ENCODE measurements at regions not wholly inside any gene's neighbourhood (a gene's known extent, or its start where the extent isn't known, plus 50 kb on each side); places are given as distances from the start of the nearest gene placed in this dataset.

GRCh38 chr12:93174473-93174872 lies 203.3 kb upstream of the NUDT4 start:
- ChIA-PET CTCF (no interaction called here), POLR2A (no interaction called here)

GRCh38 chr12:93176165-93176564 lies 201.6 kb upstream of the NUDT4 start:
- intact Hi-C loops (cut with micrococcal nuclease; ENCODE audit: unreplicated experiment) = loop anchor here (5.0 kb wide), 2 partner anchors 136 to 201 kb away; partner anchors contain the start of gene NUDT4
- H3K9me3 ChIP-seq = peaks cover 6% of the 10 kb centered on the region; the same call in 1 of the 2 replicates
- H3K27ac Mint-ChIP-seq (ENCODE audit: unreplicated experiment) = peak overlapping the region; percentile 87
- H3K9me3 Mint-ChIP-seq (ENCODE audit: unreplicated experiment) = peaks cover 13% of the 10 kb centered on the region
- DNase-seq = no peak
- no peaks in the 10 kb centered on the region for H3K27me3 ChIP-seq (replicated peaks; ENCODE audit: control insufficient read depth, insufficient read depth, low read length)
- H3K4me3 ChIP-seq (ENCODE audit: low read depth, low read length) = no peak overlapping the region
- H3K36me3 Mint-ChIP-seq (ENCODE audit: insufficient read depth, unreplicated experiment) = peaks cover 13% of the 10 kb centered on the region
- no peak for TF ChIP-seq CTCF (IDR thresholded peaks at IDR 0.05; ENCODE audit: insufficient read depth in 1 of 2, low read depth in 1 of 2, low read length in 1 of 2, severe bottlenecking in 1 of 2, unreplicated experiment in 1 of 2)
- H3K4me1 ChIP-seq = peaks cover 24% of the 10 kb centered on the region
- H3K27me3 Mint-ChIP-seq (ENCODE audit: insufficient read depth, unreplicated experiment) = no peaks in the 10 kb centered on the region
- CTCF ChIA-PET = interaction anchor here (1.8 kb wide), 1 partner anchor 49 kb away, joined by 4 read pairs; no protein-coding TSS in a partner anchor
- POLR2A ChIA-PET = no interaction called here
- H3K4me3 Mint-ChIP-seq (ENCODE audit: unreplicated experiment) = no peak overlapping the region
- no TSS peak for BruUV-seq (replicated peaks)
- H3K4me1 Mint-ChIP-seq (ENCODE audit: low read depth, unreplicated experiment) = peaks cover 24% of the 10 kb centered on the region
- H3K36me3 ChIP-seq (ENCODE audit: control insufficient read depth, insufficient read depth, low read length) = no peaks in the 10 kb centered on the region; the same call in 1 of the 2 replicates

More at GRCh38 chr12:93174473-93174872, 203.3 kb upstream of the NUDT4 start:
- Histone ChIP-seq H3K4me3 (ENCODE audit: low read depth, low read length) (no peak overlapping the region), H3K4me1 (peaks cover 24% of the 10 kb centered on the region), H3K27me3 (replicated peaks; ENCODE audit: control insufficient read depth, insufficient read depth, low read length) (no peaks in the 10 kb centered on the region), H3K36me3 (ENCODE audit: control insufficient read depth, insufficient read depth, low read length) (no peaks in the 10 kb centered on the region; the same call in 1 of the 2 replicates), H3K9me3 (peaks cover 6% of the 10 kb centered on the region)
- no TSS peak for BruUV-seq (replicated peaks)
- TF ChIP-seq CTCF (IDR thresholded peaks at IDR 0.05; ENCODE audit: insufficient read depth in 1 of 2, low read depth in 1 of 2, low read length in 1 of 2, severe bottlenecking in 1 of 2, unreplicated experiment in 1 of 2) = no peak
- peaks cover 13% of the 10 kb centered on the region for H3K36me3 Mint-ChIP-seq (ENCODE audit: insufficient read depth, unreplicated experiment)
- intact Hi-C loops (cut with micrococcal nuclease; ENCODE audit: unreplicated experiment) = no loop called here
- H3K27me3 Mint-ChIP-seq (ENCODE audit: insufficient read depth, unreplicated experiment) = no peaks in the 10 kb centered on the region
- DNase-seq = no peak
- H3K4me1 Mint-ChIP-seq (ENCODE audit: low read depth, unreplicated experiment) = peaks cover 24% of the 10 kb centered on the region
- no peak overlapping the region for H3K27ac Mint-ChIP-seq (ENCODE audit: unreplicated experiment)
- no peak overlapping the region for H3K4me3 Mint-ChIP-seq (ENCODE audit: unreplicated experiment)
- peaks cover 13% of the 10 kb centered on the region for H3K9me3 Mint-ChIP-seq (ENCODE audit: unreplicated experiment)

- H3K27me3 Mint-ChIP-seq (ENCODE audit: insufficient read depth, unreplicated experiment) = no peaks in the 10 kb centered on the region
- DNase-seq = no peak
Measured at GRCh38 chr12:93176610-93177126, 201.1 kb upstream of the NUDT4 start.

More at GRCh38 chr12:93176610-93177126, 201.1 kb upstream of the NUDT4 start:
- no TSS peak for BruUV-seq (replicated peaks)
- Histone ChIP-seq H3K9me3 (peaks cover 6% of the 10 kb centered on the region; the same call in 1 of the 2 replicates), H3K27me3 (replicated peaks; ENCODE audit: control insufficient read depth, insufficient read depth, low read length) (no peaks in the 10 kb centered on the region), H3K4me3 (ENCODE audit: low read depth, low read length) (no peak overlapping the region), H3K36me3 (ENCODE audit: control insufficient read depth, insufficient read depth, low read length) (no peaks in the 10 kb centered on the region; the same call in 1 of the 2 replicates), H3K4me1 (peaks cover 24% of the 10 kb centered on the region)
- Mint-ChIP-seq H3K27ac (ENCODE audit: unreplicated experiment) (peak overlapping the region; percentile 87), H3K4me1 (ENCODE audit: low read depth, unreplicated experiment) (peaks cover 24% of the 10 kb centered on the region), H3K9me3 (ENCODE audit: unreplicated experiment) (peaks cover 13% of the 10 kb centered on the region), H3K4me3 (ENCODE audit: unreplicated experiment) (no peak overlapping the region), H3K36me3 (ENCODE audit: insufficient read depth, unreplicated experiment) (peaks cover 13% of the 10 kb centered on the region)
- TF ChIP-seq CTCF (IDR thresholded peaks at IDR 0.05; ENCODE audit: insufficient read depth in 1 of 2, low read depth in 1 of 2, low read length in 1 of 2, severe bottlenecking in 1 of 2, unreplicated experiment in 1 of 2) = no peak
- intact Hi-C loops (cut with micrococcal nuclease; ENCODE audit: unreplicated experiment) = loop anchor here (1.0 to 5.0 kb wide), 4 partner anchors 9 to 201 kb away; partner anchors contain the start of gene NUDT4
- POLR2A ChIA-PET = no interaction called here
- CTCF ChIA-PET = interaction anchor here (1.8 kb wide), 1 partner anchor 49 kb away, joined by 4 read pairs; no protein-coding TSS in a partner anchor

All from Caco-2 (cell line).